Pancreas (tissue), 10 donors: ENCODE measurements at regions not wholly inside any gene's neighbourhood (a gene's known extent, or its start where the extent isn't known, plus 50 kb on each side); places are given as distances from the start of the nearest gene placed in this dataset.

Source experiments
- ATAC-seq, 4 donors: fragments of 200-7000 bp; cut with Tn5 transposase; one replicate each; pipeline versions ENCODE4 v1.8.0 to v1.9.1; 2020; ENCODE audit warnings: mild to moderate bottlenecking in 4 of 4, moderate library complexity in 4 of 4
- DNase-seq, 6 donors: peaks; one replicate each; pipeline ENCODE4 v3.0.0-alpha.2; 2020
- FAIRE-seq: peaks from 2 replicates; lab custom pipeline; 2012; peaks lifted over from hg19 to GRCh38; lab: Jason Lieb, UNC
- H3K27ac ChIP-seq, 4 donors: fragments of 200-600 bp; sonication (generic); 1 replicate in 3 of 4; 2 replicates in 1 of 4; pipeline versions ENCODE4 v1.5.0 to v1.8.0; 2020
- H3K27me3 ChIP-seq, 4 donors: fragments of 200-600 bp; one replicate each; pipeline ENCODE4 v1.8.0; 2021
- H3K36me3 ChIP-seq, 3 donors: fragments of 200-600 bp; sonication (generic) in 1 of 3; one replicate each; pipeline versions ENCODE4 v1.5.0 to v1.8.0; 2020 to 2021
- H3K4me1 ChIP-seq, 3 donors: fragments of 200-600 bp; one replicate each; pipeline ENCODE4 v1.8.0; 2021
- H3K4me3 ChIP-seq, 4 donors: fragments of 200-600 bp; sonication (generic) in 2 of 4; one replicate each; pipeline versions ENCODE4 v1.5.0 to v1.8.0; 2020 to 2021
- H3K9me3 ChIP-seq, 4 donors: fragments of 200-600 bp; one replicate each; pipeline ENCODE4 v1.8.0; 2021
- CTCF ChIP-seq, 4 donors: fragments of 200-600 bp; sonication (generic) in 3 of 4; IDR thresholded peaks; one replicate each; pipeline versions ENCODE4 v1.5.0 to v1.8.0; 2021; ENCODE audit warnings: antibody characterized with exemption in 4 of 4
- WGBS, 2 donors: extraction: QIAGEN DNeasy Blood & Tissue Kit; methylation state at CpG; one replicate each; pipeline ENCODE4 v1.1.7; 2013; 5-methylcytosine and 5-hydroxymethylcytosine counted together
- intact Hi-C, 3 donors: fragments of 100-400 bp; cut with DNase I; formaldehyde crosslinking; loops; one replicate each; pipeline versions ENCODE4 v1.11.1 to v1.14.2; 2022
- donor health status: healthy with polysubstance abuse.
- donor health status: DM: no; HTN: no; CAD: no; lungs with moderate emphysema.
- donor health status: DM: no; HTN: no; CAD: no.
- donor health status: control.
- donor health status: control.
- donor health status: Bipolar disorder and iron deficiency.
- donor health status: DM: yes; HTN: yes; CAD: no.
- donor health status: DM: no; HTN: no; CAD: no.
- donor health status: DM: no; HTN: no; CAD: no.
- donor health status: DM: yes; HTN: yes; CAD: no.

- intact Hi-C loops = no loop called here
- ATAC-seq (no peak), FAIRE-seq (no peak), DNase-seq (no peak)
- H3K4me1 ChIP-seq = peaks cover 0 to 13% (median 8%) of the 10 kb centered on the region in 3 donors
- H3K27ac ChIP-seq = no peak overlapping the region
- H3K9me3 ChIP-seq = no peaks in the 10 kb centered on the region
- H3K4me3 ChIP-seq = no peak overlapping the region
- WGBS, 2 donors = 73 to 84% methylated on average over 3 of the region's 3 CpGs
- H3K36me3 ChIP-seq = no peaks in the 10 kb centered on the region
- H3K27me3 ChIP-seq = no peaks in the 10 kb centered on the region
- no peak for TF ChIP-seq CTCF (IDR thresholded peaks at IDR 0.05)
Observed at GRCh38 chr5:112635276-112635675, 102.4 kb upstream of the APC start.

GRCh38 chr5:112635771-112636731 lies 101.6 kb upstream of the APC start:
- Histone ChIP-seq H3K27ac (peak overlapping the region in 2 of 4 donors; percentile 6 to 12), H3K9me3 (no peaks in the 10 kb centered on the region), H3K4me3 (no peak overlapping the region), H3K4me1 (peaks cover 0 to 13% (median 8%) of the 10 kb centered on the region in 3 donors), H3K36me3 (no peaks in the 10 kb centered on the region), H3K27me3 (no peaks in the 10 kb centered on the region)
- TF ChIP-seq CTCF (IDR thresholded peaks at IDR 0.05) = no peak
- ATAC-seq (peak; percentile 75 to 88 (median 83)), DNase-seq (peak in 1 of 6 donors; percentile 13), FAIRE-seq (no peak)
- WGBS, 2 donors = 67 to 72% methylated on average over 1 of the region's 1 CpG
- intact Hi-C loops = no loop called here

GRCh38 chr5:112636751-112637150 lies 100.9 kb upstream of the APC start:
- intact Hi-C loops = no loop called here
- Histone ChIP-seq H3K9me3 (no peaks in the 10 kb centered on the region), H3K4me1 (peaks cover 0 to 13% (median 8%) of the 10 kb centered on the region in 3 donors), H3K36me3 (no peaks in the 10 kb centered on the region), H3K4me3 (no peak overlapping the region), H3K27me3 (no peaks in the 10 kb centered on the region), H3K27ac (peak overlapping the region in 2 of 4 donors; percentile 6 to 12)
- no peak for DNase-seq
- ATAC-seq = no peak
- 93 to 96% methylated on average over 2 of the region's 2 CpGs for WGBS, 2 donors
- TF ChIP-seq CTCF (IDR thresholded peaks at IDR 0.05) = no peak
- no peak for FAIRE-seq

GRCh38 chr5:112637343-112637742 lies 100.3 kb upstream of the APC start:
- intact Hi-C loops = no loop called here
- FAIRE-seq (no peak), DNase-seq (no peak), ATAC-seq (no peak)
- Histone ChIP-seq H3K4me3 (no peak overlapping the region), H3K36me3 (no peaks in the 10 kb centered on the region), H3K4me1 (peaks cover 0 to 13% (median 8%) of the 10 kb centered on the region in 3 donors), H3K9me3 (no peaks in the 10 kb centered on the region), H3K27me3 (no peaks in the 10 kb centered on the region), H3K27ac (no peak overlapping the region)
- no peak for TF ChIP-seq CTCF (IDR thresholded peaks at IDR 0.05)

GRCh38 chr5:112640546-112640945 lies 97.1 kb upstream of the APC start:
- Histone ChIP-seq H3K36me3 (no peaks in the 10 kb centered on the region), H3K4me3 (no peak overlapping the region), H3K9me3 (no peaks in the 10 kb centered on the region), H3K27ac (no peak overlapping the region), H3K27me3 (no peaks in the 10 kb centered on the region), H3K4me1 (peaks cover 0 to 13% (median 13%) of the 10 kb centered on the region in 3 donors)
- intact Hi-C loops = no loop called here
- FAIRE-seq = no peak
- no peak for TF ChIP-seq CTCF (IDR thresholded peaks at IDR 0.05)
- WGBS, 2 donors = 88 to 97% methylated on average over 1 of the region's 1 CpG
- ATAC-seq = no peak
- DNase-seq = no peak
